ENCODE measurements at regions not wholly inside any gene's neighbourhood (a gene's known extent, or its start where the extent isn't known, plus 50 kb on each side); places are given as distances from the start of the nearest gene placed in this dataset.

GRCh38 chr7:119196183-119196582, 971.7 kb downstream of the ANKRD7 start:
- H3K4me2 ChIP-seq (ENCODE audit: insufficient read depth, low read length) = no peak overlapping the region
- H3K36me3 ChIP-seq (ENCODE audit: insufficient read depth, low read length) = no peaks in the 10 kb centered on the region
- no peak overlapping the region for H3K27ac ChIP-seq (ENCODE audit: low read length)
- H2AFZ ChIP-seq (ENCODE audit: low read depth, low read length) = no peak overlapping the region
- H3K9me3 ChIP-seq (ENCODE audit: insufficient read depth, low read length, severe bottlenecking) = no peaks in the 10 kb centered on the region
- H4K20me1 ChIP-seq (ENCODE audit: insufficient read depth, low read length) = no peaks in the 10 kb centered on the region
- H3K27me3 ChIP-seq (ENCODE audit: insufficient read depth, low read length, poor library complexity) = no peaks in the 10 kb centered on the region
- no peak overlapping the region for H3K4me3 ChIP-seq (ENCODE audit: low read depth in 1 of 2, low read length in 2 of 2)
- H3K9ac ChIP-seq (ENCODE audit: low read depth, low read length) = no peak overlapping the region
- no peaks in the 10 kb centered on the region for H3K4me1 ChIP-seq (ENCODE audit: insufficient read depth, low read length)
- no peak for TF ChIP-seq EZH2 (IDR thresholded peaks at IDR 0.05; ENCODE audit: borderline replicate concordance, low read depth, low read length, severe bottlenecking)
- no peak for TF ChIP-seq CTCF (IDR thresholded peaks at IDR 0.05; ENCODE audit: borderline replicate concordance, extremely low read depth, low read length, poor library complexity, severe bottlenecking)
- ATAC-seq (ENCODE audit: insufficient read depth, low read depth) (no peak), DNase-seq (no peak)
- H3K79me2 ChIP-seq (ENCODE audit: insufficient read depth, low read length) = no peaks in the 10 kb centered on the region

- TF ChIP-seq EZH2 (IDR thresholded peaks at IDR 0.05; ENCODE audit: borderline replicate concordance, low read depth, low read length, severe bottlenecking) (no peak), CTCF (IDR thresholded peaks at IDR 0.05; ENCODE audit: borderline replicate concordance, extremely low read depth, low read length, poor library complexity, severe bottlenecking) (no peak)
- Histone ChIP-seq H3K9me3 (ENCODE audit: insufficient read depth, low read length, severe bottlenecking) (no peaks in the 10 kb centered on the region), H3K4me1 (ENCODE audit: insufficient read depth, low read length) (no peaks in the 10 kb centered on the region), H3K27ac (ENCODE audit: low read length) (no peak overlapping the region), H3K4me2 (ENCODE audit: insufficient read depth, low read length) (peak overlapping the region; percentile 5; the same call in 1 of the 2 replicates), H3K79me2 (ENCODE audit: insufficient read depth, low read length) (no peaks in the 10 kb centered on the region), H3K9ac (ENCODE audit: low read depth, low read length) (no peak overlapping the region), H4K20me1 (ENCODE audit: insufficient read depth, low read length) (no peaks in the 10 kb centered on the region), H3K36me3 (ENCODE audit: insufficient read depth, low read length) (no peaks in the 10 kb centered on the region), H3K4me3 (ENCODE audit: low read depth in 1 of 2, low read length in 2 of 2) (no peak overlapping the region), H2AFZ (ENCODE audit: low read depth, low read length) (0 out of 2 replicates have a peak overlapping the region, but pooled peaks have one; percentile 11), H3K27me3 (ENCODE audit: insufficient read depth, low read length, poor library complexity) (no peaks in the 10 kb centered on the region)
- DNase-seq (no peak), ATAC-seq (ENCODE audit: insufficient read depth, low read depth) (no peak)
Measured at GRCh38 chr7:119197172-119197876, 972.8 kb downstream of the ANKRD7 start.

- Histone ChIP-seq H4K20me1 (ENCODE audit: insufficient read depth, low read length) (no peaks in the 10 kb centered on the region), H3K36me3 (ENCODE audit: insufficient read depth, low read length) (no peaks in the 10 kb centered on the region), H3K9me3 (ENCODE audit: insufficient read depth, low read length, severe bottlenecking) (no peaks in the 10 kb centered on the region), H3K27me3 (ENCODE audit: insufficient read depth, low read length, poor library complexity) (no peaks in the 10 kb centered on the region), H2AFZ (ENCODE audit: low read depth, low read length) (0 out of 2 replicates have a peak overlapping the region, but pooled peaks have one; percentile 11), H3K4me2 (ENCODE audit: insufficient read depth, low read length) (peak overlapping the region; percentile 5; the same call in 1 of the 2 replicates), H3K27ac (ENCODE audit: low read length) (no peak overlapping the region), H3K4me3 (ENCODE audit: low read depth in 1 of 2, low read length in 2 of 2) (no peak overlapping the region), H3K9ac (ENCODE audit: low read depth, low read length) (no peak overlapping the region), H3K4me1 (ENCODE audit: insufficient read depth, low read length) (no peaks in the 10 kb centered on the region), H3K79me2 (ENCODE audit: insufficient read depth, low read length) (no peaks in the 10 kb centered on the region)
- DNase-seq (peak; percentile 50), ATAC-seq (ENCODE audit: insufficient read depth, low read depth) (peak; percentile 85)
- TF ChIP-seq CTCF (IDR thresholded peaks at IDR 0.05; ENCODE audit: borderline replicate concordance, extremely low read depth, low read length, poor library complexity, severe bottlenecking) (peak; percentile 85), EZH2 (IDR thresholded peaks at IDR 0.05; ENCODE audit: borderline replicate concordance, low read depth, low read length, severe bottlenecking) (no peak)
Measured at GRCh38 chr7:119197877-119198527, 973.5 kb downstream of the ANKRD7 start.

Data from DND-41 (cell line).